Upper lobe of right lung (tissue), 1 donor: ENCODE measurements at regions not wholly inside any gene's neighbourhood (a gene's known extent, or its start where the extent isn't known, plus 50 kb on each side); places are given as distances from the start of the nearest gene placed in this dataset.
"Not testable (repeated sequence)": the region's sequence is repeated elsewhere in the genome, so short reads cannot be mapped to it uniquely, and the experiment has no call there.

ENCODE experiments used
- ATAC-seq: fragments of 200-7000 bp; cut with Tn5 transposase; one replicate; pipeline ENCODE4 v1.9.1; 2020; ENCODE audit warnings: mild to moderate bottlenecking, moderate library complexity
- DNase-seq: peaks from one replicate; pipeline ENCODE4 v3.0.0-alpha.2; 2020
- H3K27ac ChIP-seq: fragments of 200-600 bp; one replicate; pipeline ENCODE4 v1.8.0; 2022
- H3K27me3 ChIP-seq: fragments of 200-600 bp; one replicate; pipeline ENCODE4 v1.8.0; 2022; ENCODE audit warnings: mild to moderate bottlenecking
- H3K36me3 ChIP-seq: fragments of 200-600 bp; one replicate; pipeline ENCODE4 v1.8.0; 2022
- H3K4me1 ChIP-seq: fragments of 200-600 bp; one replicate; pipeline ENCODE4 v1.8.0; 2022
- H3K4me3 ChIP-seq: fragments of 200-600 bp; one replicate; pipeline ENCODE4 v1.8.0; 2022; ENCODE audit warnings: mild to moderate bottlenecking
- H3K9me3 ChIP-seq: fragments of 200-600 bp; one replicate; pipeline ENCODE4 v1.8.0; 2022
- CTCF ChIP-seq: fragments of 200-600 bp; IDR thresholded peaks from one replicate; pipeline ENCODE4 v1.8.0; 2022; ENCODE audit warnings: antibody characterized with exemption
- intact Hi-C: fragments of 100-400 bp; cut with DNase I; formaldehyde crosslinking; loops from one replicate; pipeline ENCODE4 v1.11.0; 2022
- donor health status: DM: no; HTN: yes; CAD: no; lungs with severe emphysema.

GRCh38 chr6:4725136-4725760, 51.0 kb upstream of the CDYL start:
- ATAC-seq, H3K4me3 ChIP-seq, H3K27ac ChIP-seq, H3K4me1 ChIP-seq, H3K9me3 ChIP-seq, H3K36me3 ChIP-seq, DNase-seq, H3K27me3 ChIP-seq, intact Hi-C loops: not testable (repeated sequence)

DNA sequence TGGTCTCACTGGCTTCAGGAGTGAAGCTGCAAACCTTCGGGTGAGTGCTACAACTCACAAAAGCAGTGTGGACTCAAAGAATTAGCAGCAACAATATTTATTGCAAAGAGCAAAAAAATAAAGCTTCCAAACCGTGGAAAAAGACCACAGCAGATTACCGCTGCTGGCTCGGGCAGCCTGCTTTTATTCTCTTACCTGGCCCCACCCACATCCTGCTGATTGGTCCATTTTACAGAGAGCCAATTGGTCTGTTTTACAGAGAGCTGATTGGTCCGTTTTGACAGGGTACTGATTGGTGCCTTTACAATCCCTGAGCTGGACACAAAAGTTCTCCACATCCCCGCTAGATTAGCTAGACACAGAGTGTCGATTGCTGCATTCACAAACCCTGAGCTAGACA, 51.5 kb upstream of the CDYL start:
- H3K27ac ChIP-seq, H3K9me3 ChIP-seq, H3K4me3 ChIP-seq, H3K27me3 ChIP-seq, H3K36me3 ChIP-seq, intact Hi-C loops, ATAC-seq, H3K4me1 ChIP-seq, DNase-seq: not testable (repeated sequence)

DNA sequence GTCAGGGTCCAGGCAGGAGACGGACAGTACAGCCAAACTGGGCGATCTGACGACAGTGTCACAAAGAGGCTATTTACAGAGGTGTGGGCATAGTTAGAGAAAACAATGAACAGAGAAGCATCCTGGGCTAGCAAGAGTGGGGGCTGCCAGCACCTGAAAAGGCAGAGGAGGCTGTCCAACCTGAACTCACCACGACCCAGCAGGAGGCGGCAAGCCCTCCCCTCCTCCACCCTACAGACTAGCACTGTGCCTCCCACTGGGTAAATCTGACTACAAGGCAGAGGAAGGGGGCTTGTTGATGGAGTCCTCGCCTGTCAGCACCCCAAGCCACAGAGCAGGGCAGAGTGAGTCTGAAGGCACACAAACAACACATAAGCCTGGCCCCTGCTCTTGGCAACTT, 52.8 kb upstream of the CDYL start:
- Histone ChIP-seq H3K4me1 (no peaks in the 10 kb centered on the region), H3K36me3 (no peaks in the 10 kb centered on the region), H3K27me3 (peaks cover 5% of the 10 kb centered on the region), H3K9me3 (no peaks in the 10 kb centered on the region), H3K4me3 (no peak overlapping the region), H3K27ac (no peak overlapping the region)
- DNase-seq (no peak), ATAC-seq (no peak)
- no peak for TF ChIP-seq CTCF
- intact Hi-C loops = no loop called here

DNA sequence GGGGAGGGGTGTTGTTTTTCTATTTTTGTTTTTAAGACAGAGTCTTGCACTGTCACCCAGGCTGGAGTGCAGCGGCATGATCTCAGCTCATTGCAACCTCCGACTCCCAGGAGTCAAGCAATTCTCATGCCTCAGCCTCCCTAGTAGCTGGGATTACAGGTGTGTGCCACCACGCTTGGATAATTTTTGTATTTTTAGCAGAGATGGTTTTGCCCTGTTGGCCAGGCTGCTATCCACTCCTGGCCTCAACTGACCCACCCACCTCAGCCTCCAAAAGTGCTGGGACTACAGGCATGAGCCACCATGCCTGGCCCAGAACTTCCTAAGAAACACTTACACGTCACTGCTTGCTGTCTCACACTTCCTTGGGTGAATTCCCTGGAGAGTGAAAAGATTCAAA, 54.8 kb upstream of the CDYL start:
- intact Hi-C loops, H3K4me1 ChIP-seq, H3K36me3 ChIP-seq, DNase-seq, H3K4me3 ChIP-seq, H3K27ac ChIP-seq, ATAC-seq, H3K27me3 ChIP-seq, H3K9me3 ChIP-seq: not testable (repeated sequence)

GRCh38 chr6:4719491-4719890, 56.7 kb upstream of the CDYL start:
- no peaks in the 10 kb centered on the region for H3K4me1 ChIP-seq
- ATAC-seq (no peak), DNase-seq (no peak)
- H3K4me3 ChIP-seq = no peak overlapping the region
- H3K36me3 ChIP-seq = no peaks in the 10 kb centered on the region
- intact Hi-C loops = no loop called here
- H3K27me3 ChIP-seq = no peaks in the 10 kb centered on the region
- H3K27ac ChIP-seq = no peak overlapping the region
- H3K9me3 ChIP-seq = no peaks in the 10 kb centered on the region
- TF ChIP-seq CTCF = no peak

DNA sequence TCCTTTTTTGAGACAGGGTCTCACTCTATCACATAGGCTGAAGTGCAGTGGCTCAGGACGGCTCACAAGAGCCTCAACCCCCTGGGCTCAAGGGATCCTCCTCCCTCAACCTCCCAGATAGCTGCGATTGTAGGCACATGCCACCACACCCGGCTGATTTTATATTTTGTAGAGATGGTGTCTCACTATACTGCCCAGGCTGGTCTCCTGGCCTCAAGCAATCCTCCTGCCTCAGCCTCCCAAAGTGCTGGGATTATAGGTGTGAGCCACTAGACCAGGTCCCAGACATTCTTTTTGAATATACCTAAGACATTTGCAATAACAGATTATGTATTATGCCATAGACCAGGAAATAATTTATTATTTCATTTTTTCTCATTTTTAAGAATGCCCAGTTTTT, 58.3 kb upstream of the CDYL start:
- H3K9me3 ChIP-seq = no peaks in the 10 kb centered on the region
- no peaks in the 10 kb centered on the region for H3K4me1 ChIP-seq
- no peaks in the 10 kb centered on the region for H3K36me3 ChIP-seq
- DNase-seq (no peak), ATAC-seq (no peak)
- no peak for TF ChIP-seq CTCF
- no peak overlapping the region for H3K27ac ChIP-seq
- intact Hi-C loops = no loop called here
- H3K27me3 ChIP-seq = no peaks in the 10 kb centered on the region
- H3K4me3 ChIP-seq = no peak overlapping the region

DNA sequence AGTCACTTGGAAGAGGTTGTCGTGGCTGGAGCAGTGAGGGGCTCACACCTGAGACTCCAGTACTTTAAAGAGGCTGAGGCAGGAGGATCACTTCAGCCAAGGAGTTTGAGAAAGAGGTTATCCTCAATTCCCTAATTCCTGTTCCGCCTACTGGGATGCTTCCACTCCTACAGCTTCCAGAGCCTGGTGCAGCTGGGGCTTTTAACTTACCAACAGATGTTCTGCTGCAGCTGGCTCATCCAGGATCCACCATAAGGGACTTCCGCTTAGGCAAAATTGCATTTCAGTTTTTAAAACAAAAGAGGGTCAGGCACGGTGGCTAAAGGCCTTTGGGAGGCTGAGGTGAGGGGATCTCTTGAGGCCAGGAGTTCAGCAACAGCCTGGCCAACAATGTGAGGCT, 59.1 kb upstream of the CDYL start:
- H3K36me3 ChIP-seq = no peaks in the 10 kb centered on the region
- ATAC-seq = no peak

More for the DNA sequence above, 59.1 kb upstream of the CDYL start:
- no peaks in the 10 kb centered on the region for H3K9me3 ChIP-seq
- H3K4me3 ChIP-seq = no peak overlapping the region
- DNase-seq = no peak
- H3K27me3 ChIP-seq = no peaks in the 10 kb centered on the region
- no peak overlapping the region for H3K27ac ChIP-seq
- TF ChIP-seq CTCF = no peak
- no peaks in the 10 kb centered on the region for H3K4me1 ChIP-seq
- intact Hi-C loops = no loop called here
